ENCODE measurements at regions not wholly inside any gene's neighbourhood (a gene's known extent, or its start where the extent isn't known, plus 50 kb on each side); places are given as distances from the start of the nearest gene placed in this dataset.

DNA sequence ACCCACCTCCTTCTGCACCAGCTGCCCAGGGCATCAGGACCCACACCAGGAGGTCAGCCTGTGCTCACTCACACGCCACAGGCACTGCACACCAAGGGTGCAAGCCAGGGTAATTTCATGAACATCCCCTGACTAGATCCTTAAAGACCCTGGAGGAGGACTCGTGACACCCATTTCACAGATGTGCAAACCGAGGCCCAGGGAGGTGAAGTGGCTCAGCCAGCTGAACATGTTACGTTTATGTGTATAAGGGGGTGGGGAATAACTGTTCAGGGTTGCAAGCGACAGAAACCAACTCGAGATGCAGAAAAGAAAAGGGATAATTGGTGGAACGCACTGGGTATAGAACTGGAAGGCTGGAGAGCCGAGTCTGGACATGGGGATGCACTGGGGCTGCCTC, 138.1 kb upstream of the FOXF1 start:
- WGBS, 2 donors = 93 to 94% methylated on average over 7 to 8 of the region's 8 CpGs
- Histone ChIP-seq H3K4me3 (no peak overlapping the region), H3K36me3 (ENCODE audit: low read depth, missing control alignments) (no peaks in the 10 kb centered on the region), H3K27ac (no peak overlapping the region), H3K4me1 (no peaks in the 10 kb centered on the region), H3K9me3 (no peaks in the 10 kb centered on the region), H3K27me3 (no peaks in the 10 kb centered on the region)
- DNase-seq = no peak
- intact Hi-C loops (cut with DNase I; ENCODE audit: low total_unique reads) = no loop called here
- no peak for TF ChIP-seq POLR2A (IDR thresholded peaks at IDR 0.05)
- TF ChIP-seq, protein P1, sequence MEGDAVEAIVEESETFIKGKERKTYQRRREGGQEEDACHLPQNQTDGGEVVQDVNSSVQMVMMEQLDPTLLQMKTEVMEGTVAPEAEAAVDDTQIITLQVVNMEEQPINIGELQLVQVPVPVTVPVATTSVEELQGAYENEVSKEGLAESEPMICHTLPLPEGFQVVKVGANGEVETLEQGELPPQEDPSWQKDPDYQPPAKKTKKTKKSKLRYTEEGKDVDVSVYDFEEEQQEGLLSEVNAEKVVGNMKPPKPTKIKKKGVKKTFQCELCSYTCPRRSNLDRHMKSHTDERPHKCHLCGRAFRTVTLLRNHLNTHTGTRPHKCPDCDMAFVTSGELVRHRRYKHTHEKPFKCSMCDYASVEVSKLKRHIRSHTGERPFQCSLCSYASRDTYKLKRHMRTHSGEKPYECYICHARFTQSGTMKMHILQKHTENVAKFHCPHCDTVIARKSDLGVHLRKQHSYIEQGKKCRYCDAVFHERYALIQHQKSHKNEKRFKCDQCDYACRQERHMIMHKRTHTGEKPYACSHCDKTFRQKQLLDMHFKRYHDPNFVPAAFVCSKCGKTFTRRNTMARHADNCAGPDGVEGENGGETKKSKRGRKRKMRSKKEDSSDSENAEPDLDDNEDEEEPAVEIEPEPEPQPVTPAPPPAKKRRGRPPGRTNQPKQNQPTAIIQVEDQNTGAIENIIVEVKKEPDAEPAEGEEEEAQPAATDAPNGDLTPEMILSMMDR (IDR thresholded peaks at IDR 0.05) = no peak

DNA sequence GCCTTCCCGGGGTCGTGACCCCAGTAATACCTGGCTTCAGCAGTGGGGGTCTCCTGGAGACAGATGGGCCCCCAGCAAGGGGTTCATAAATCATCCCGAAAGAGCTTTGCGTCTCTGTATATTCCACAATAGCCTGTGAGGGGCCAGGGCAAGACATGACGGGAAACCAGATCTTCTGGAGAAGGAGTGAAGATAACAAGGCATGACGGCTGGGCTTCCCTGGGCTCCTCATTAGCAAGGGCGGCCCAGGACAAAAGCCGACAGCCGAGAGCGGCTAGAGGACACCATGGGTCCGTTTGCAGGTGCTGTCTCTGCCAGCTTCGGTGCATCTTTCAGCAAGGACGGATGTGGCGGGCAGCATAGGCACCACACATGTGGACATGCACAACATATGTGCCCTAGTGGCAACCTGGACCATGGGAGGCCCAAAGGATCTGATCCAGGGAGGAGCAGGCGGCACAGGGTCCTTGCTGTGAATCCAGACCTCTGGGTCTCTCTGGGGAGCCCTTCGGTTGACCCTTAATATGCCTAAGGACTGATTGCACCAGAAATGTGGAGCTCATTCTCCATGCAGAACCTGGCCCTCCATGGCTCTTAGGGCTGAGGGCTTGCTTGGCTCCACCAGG, 136.9 kb upstream of the FOXF1 start:
- TF ChIP-seq, protein P1 (IDR thresholded peaks at IDR 0.05) = no peak
- no peak for TF ChIP-seq POLR2A (IDR thresholded peaks at IDR 0.05)
- Histone ChIP-seq H3K9me3 (no peaks in the 10 kb centered on the region), H3K4me1 (no peaks in the 10 kb centered on the region), H3K27me3 (no peaks in the 10 kb centered on the region), H3K4me3 (no peak overlapping the region), H3K27ac (no peak overlapping the region), H3K36me3 (ENCODE audit: low read depth, missing control alignments) (no peaks in the 10 kb centered on the region)
- WGBS, 2 donors = 76 to 84% methylated on average over 14 to 16 of the region's 16 CpGs
- DNase-seq = no peak
- intact Hi-C loops (cut with DNase I; ENCODE audit: low total_unique reads) = no loop called here

DNA sequence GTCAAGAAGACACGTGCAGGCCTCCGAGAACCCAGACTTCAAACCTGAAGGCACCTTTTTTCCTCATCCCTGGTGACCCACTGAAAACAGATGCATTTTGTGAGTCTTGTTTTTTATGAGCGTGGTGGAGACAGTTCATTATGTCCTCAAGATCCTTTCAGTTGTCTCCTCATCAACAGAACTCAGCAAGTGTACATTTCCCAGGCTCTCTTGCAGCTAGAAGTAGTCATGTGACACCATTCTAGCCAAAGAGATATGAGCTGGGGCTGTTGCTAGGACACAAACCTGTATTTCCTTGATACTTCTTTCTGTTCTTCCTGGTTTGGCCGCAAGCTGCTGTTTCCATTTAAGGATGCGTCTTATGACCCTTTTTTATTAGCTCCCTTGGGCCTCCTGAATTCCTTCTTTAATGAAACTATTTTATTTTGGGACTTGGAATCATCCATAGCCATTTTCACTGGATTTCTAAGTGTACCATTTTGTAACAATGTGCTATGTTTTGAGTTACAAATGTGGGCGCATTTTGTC, 135.7 kb upstream of the FOXF1 start:
- Histone ChIP-seq H3K4me3 (no peak overlapping the region), H3K27ac (no peak overlapping the region), H3K4me1 (no peaks in the 10 kb centered on the region), H3K27me3 (no peaks in the 10 kb centered on the region), H3K9me3 (no peaks in the 10 kb centered on the region), H3K36me3 (ENCODE audit: low read depth, missing control alignments) (no peaks in the 10 kb centered on the region)
- WGBS, 2 donors = 75 to 92% methylated on average over 6 of the region's 6 CpGs
- no peak for DNase-seq
- TF ChIP-seq, protein P1 (IDR thresholded peaks at IDR 0.05) = no peak
- TF ChIP-seq POLR2A (IDR thresholded peaks at IDR 0.05) = no peak
- intact Hi-C loops (cut with DNase I; ENCODE audit: low total_unique reads) = no loop called here

DNA sequence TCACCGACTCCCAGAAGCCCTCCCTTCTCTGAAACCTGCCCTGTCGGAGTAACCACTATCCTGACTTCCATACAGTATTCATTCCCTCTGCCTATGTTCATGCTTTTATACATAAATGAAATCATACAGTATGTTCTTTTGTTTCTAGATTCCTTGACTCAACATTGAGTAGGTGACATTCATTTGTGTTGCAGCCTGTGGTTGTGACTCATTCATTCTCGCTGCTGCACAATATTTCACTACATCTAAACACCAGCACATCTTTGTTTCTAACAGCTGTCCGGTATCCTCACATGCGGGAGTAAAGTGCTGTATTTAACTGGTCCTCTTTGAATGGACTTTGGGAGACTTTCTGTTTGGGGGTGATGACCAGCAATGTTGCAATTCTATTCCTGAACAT, 135.0 kb upstream of the FOXF1 start:
- WGBS, 2 donors = 90 to 93% methylated on average over 5 of the region's 5 CpGs
- intact Hi-C loops (cut with DNase I; ENCODE audit: low total_unique reads) = no loop called here
- Histone ChIP-seq H3K4me1 (no peaks in the 10 kb centered on the region), H3K4me3 (no peak overlapping the region), H3K27ac (no peak overlapping the region), H3K9me3 (no peaks in the 10 kb centered on the region), H3K27me3 (no peaks in the 10 kb centered on the region), H3K36me3 (ENCODE audit: low read depth, missing control alignments) (no peaks in the 10 kb centered on the region)
- no peak for TF ChIP-seq POLR2A (IDR thresholded peaks at IDR 0.05)
- TF ChIP-seq, protein P1 (IDR thresholded peaks at IDR 0.05) = no peak
- DNase-seq = no peak

DNA sequence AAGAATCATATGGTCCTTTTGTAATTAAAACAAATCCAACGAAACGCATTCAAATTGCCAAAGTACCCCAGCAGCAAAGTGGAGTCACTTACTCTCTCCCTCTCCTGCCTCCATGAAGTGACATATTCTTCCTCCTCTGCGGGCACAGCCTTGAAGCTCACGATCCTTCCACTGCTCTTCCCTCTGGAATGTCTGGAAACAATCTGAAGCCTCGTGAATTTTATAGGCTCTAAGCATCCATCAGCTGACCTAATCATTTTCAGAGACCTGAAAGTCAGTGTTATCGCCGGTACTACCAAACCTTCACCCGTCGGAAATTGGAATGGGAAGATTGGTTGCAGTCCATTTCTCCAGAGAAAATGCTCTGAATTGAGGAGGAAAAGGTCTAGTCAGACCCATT, 134.5 kb upstream of the FOXF1 start:
- Histone ChIP-seq H3K4me1 (no peaks in the 10 kb centered on the region), H3K27ac (no peak overlapping the region)
- 68 to 71% methylated on average over 9 of the region's 9 CpGs for WGBS, 2 donors

More for the DNA sequence above, 134.5 kb upstream of the FOXF1 start:
- no peak for DNase-seq
- TF ChIP-seq, protein P1 (IDR thresholded peaks at IDR 0.05) = no peak
- no peak for TF ChIP-seq POLR2A (IDR thresholded peaks at IDR 0.05)
- no peaks in the 10 kb centered on the region for H3K9me3 ChIP-seq
- H3K27me3 ChIP-seq = no peaks in the 10 kb centered on the region
- no peaks in the 10 kb centered on the region for H3K36me3 ChIP-seq (ENCODE audit: low read depth, missing control alignments)
- intact Hi-C loops (cut with DNase I; ENCODE audit: low total_unique reads) = no loop called here
- H3K4me3 ChIP-seq = no peak overlapping the region

All from testis (tissue), 2 donors.